Stimulated activated naive B cell treated with anti-CD40 and anti-IgM and Interleukin-4, amounts not matched to agents 10 μg/mL and 1 μg/mL and 100 μg/mL, for 72 hours (primary cell): ENCODE measurements at regions not wholly inside any gene's neighbourhood (a gene's known extent, or its start where the extent isn't known, plus 50 kb on each side); places are given as distances from the start of the nearest gene placed in this dataset.
A peak's percentile ranks its signal among the peaks of the same experiment; 100 is the strongest.

ENCODE experiments used
- ATAC-seq, 2 donors: fragments of 150-1000 bp; cut with Tn5 transposase; replicated peaks; 2 replicates each; pipeline ENCODE4 v1.10.0; 2021; ENCODE audit warnings: moderate library complexity in 1 of 2
- DNase-seq: peaks from one replicate; pipeline ENCODE4 v3.0.0; 2021
- H3K27ac Mint-ChIP-seq: one replicate; pipeline ENCODE4 v1.8.0; 2022; ENCODE audit warnings: mild to moderate bottlenecking, mixed read lengths
- H3K27me3 Mint-ChIP-seq, 2 donors: one replicate each; pipeline ENCODE4 v1.8.0; 2022; ENCODE audit warnings: mixed read lengths in 2 of 2
- H3K36me3 Mint-ChIP-seq, 2 donors: one replicate each; pipeline ENCODE4 v1.8.0; 2022; ENCODE audit warnings: mixed read lengths in 2 of 2, mild to moderate bottlenecking in 1 of 2
- H3K4me1 Mint-ChIP-seq, 2 donors: one replicate each; pipeline ENCODE4 v1.8.0; 2022; ENCODE audit warnings: mixed read lengths in 2 of 2, mild to moderate bottlenecking in 1 of 2
- H3K4me3 Mint-ChIP-seq, 2 donors: one replicate each; pipeline ENCODE4 v1.8.0; 2022; ENCODE audit warnings: mild to moderate bottlenecking in 2 of 2, mixed read lengths in 2 of 2, moderate library complexity in 1 of 2
- H3K9me3 Mint-ChIP-seq, 2 donors: one replicate each; pipeline ENCODE4 v1.8.0; 2022; ENCODE audit warnings: mixed read lengths in 2 of 2, mild to moderate bottlenecking in 1 of 2

- no peaks in the 10 kb centered on the region for H3K9me3 Mint-ChIP-seq
- H3K4me1 Mint-ChIP-seq: peaks cover 11 to 27% of the 10 kb centered on the region in 2 donors
- H3K27me3 Mint-ChIP-seq: peaks cover 26 to 36% of the 10 kb centered on the region in 2 donors
- no peak for DNase-seq
- no peaks in the 10 kb centered on the region for H3K36me3 Mint-ChIP-seq
- H3K4me3 Mint-ChIP-seq: no peak overlapping the region
- no peak for ATAC-seq
- no peak overlapping the region for H3K27ac Mint-ChIP-seq
Observed at GRCh38 chr3:72459588-72459987, 388.7 kb downstream of the SHQ1 start.

GRCh38 chr3:72458375-72458774, 389.9 kb downstream of the SHQ1 start:
- H3K9me3 Mint-ChIP-seq: no peaks in the 10 kb centered on the region
- H3K36me3 Mint-ChIP-seq: no peaks in the 10 kb centered on the region
- H3K4me3 Mint-ChIP-seq: no peak overlapping the region

GRCh38 chr3:72454441-72454840, 393.8 kb downstream of the SHQ1 start:
- H3K9me3 Mint-ChIP-seq: no peaks in the 10 kb centered on the region
- no peaks in the 10 kb centered on the region for H3K36me3 Mint-ChIP-seq
- no peak overlapping the region for H3K4me3 Mint-ChIP-seq
- no peak for DNase-seq
- H3K4me1 Mint-ChIP-seq: peaks cover 25 to 34% of the 10 kb centered on the region in 2 donors
- H3K27me3 Mint-ChIP-seq: peaks cover 35 to 42% of the 10 kb centered on the region in 2 donors
- no peak for ATAC-seq
- no peak overlapping the region for H3K27ac Mint-ChIP-seq

More at GRCh38 chr3:72458375-72458774, 389.9 kb downstream of the SHQ1 start:
- peaks cover 15 to 20% of the 10 kb centered on the region in 2 donors for H3K4me1 Mint-ChIP-seq
- DNase-seq (no peak), ATAC-seq (no peak)
- no peak overlapping the region for H3K27ac Mint-ChIP-seq
- H3K27me3 Mint-ChIP-seq: peaks cover 23 to 33% of the 10 kb centered on the region in 2 donors

- no peak for ATAC-seq
- Mint-ChIP-seq H3K27me3 (peaks cover 28 to 35% of the 10 kb centered on the region in 2 donors), H3K4me3 (no peak overlapping the region), H3K9me3 (no peaks in the 10 kb centered on the region), H3K36me3 (no peaks in the 10 kb centered on the region), H3K27ac (no peak overlapping the region), H3K4me1 (peaks cover 25 to 34% of the 10 kb centered on the region in 2 donors)
- no peak for DNase-seq
Observed at GRCh38 chr3:72453706-72454105, 394.5 kb downstream of the SHQ1 start.

GRCh38 chr3:72452745-72453144, 395.5 kb downstream of the SHQ1 start:
- no peak for DNase-seq
- H3K27ac Mint-ChIP-seq: no peak overlapping the region
- H3K27me3 Mint-ChIP-seq: peaks cover 27 to 34% of the 10 kb centered on the region in 2 donors
- peaks cover 30 to 34% of the 10 kb centered on the region in 2 donors for H3K4me1 Mint-ChIP-seq
- H3K9me3 Mint-ChIP-seq: no peaks in the 10 kb centered on the region
- no peak for ATAC-seq
- no peaks in the 10 kb centered on the region for H3K36me3 Mint-ChIP-seq
- H3K4me3 Mint-ChIP-seq: no peak overlapping the region

GRCh38 chr3:72451841-72452240, 396.4 kb downstream of the SHQ1 start:
- H3K9me3 Mint-ChIP-seq: no peaks in the 10 kb centered on the region
- no peak for DNase-seq
- peaks cover 32 to 39% of the 10 kb centered on the region in 2 donors for H3K4me1 Mint-ChIP-seq
- ATAC-seq: no peak
- H3K4me3 Mint-ChIP-seq: no peak overlapping the region
- no peaks in the 10 kb centered on the region for H3K36me3 Mint-ChIP-seq
- H3K27me3 Mint-ChIP-seq: peaks cover 23 to 29% of the 10 kb centered on the region in 2 donors
- H3K27ac Mint-ChIP-seq: no peak overlapping the region

GRCh38 chr3:72449551-72449950, 398.7 kb downstream of the SHQ1 start:
- Mint-ChIP-seq H3K4me1 (peaks cover 34 to 40% of the 10 kb centered on the region in 2 donors), H3K27me3 (peaks cover 23 to 29% of the 10 kb centered on the region in 2 donors), H3K36me3 (peaks cover 14% of the 10 kb centered on the region in 2 donors), H3K9me3 (no peaks in the 10 kb centered on the region), H3K4me3 (no peak overlapping the region), H3K27ac (no peak overlapping the region)
- DNase-seq: no peak
- no peak for ATAC-seq

- DNase-seq (no peak), ATAC-seq (no peak)
- Mint-ChIP-seq H3K36me3 (peaks cover 19 to 21% of the 10 kb centered on the region in 2 donors), H3K9me3 (no peaks in the 10 kb centered on the region), H3K4me3 (no peak overlapping the region), H3K27ac (no peak overlapping the region), H3K27me3 (peaks cover 23 to 29% of the 10 kb centered on the region in 2 donors), H3K4me1 (peaks cover 36 to 47% of the 10 kb centered on the region in 2 donors)
Observed at GRCh38 chr3:72448858-72449257, 399.4 kb downstream of the SHQ1 start.

GRCh38 chr3:72448375-72448823, 399.8 kb downstream of the SHQ1 start:
- peaks cover 39 to 51% of the 10 kb centered on the region in 2 donors for H3K4me1 Mint-ChIP-seq
- no peak for ATAC-seq

GRCh38 chr3:72447059-72447946, 400.9 kb downstream of the SHQ1 start:
- Mint-ChIP-seq H3K27ac (peak overlapping the region; percentile 82), H3K4me1 (peaks cover 42 to 62% of the 10 kb centered on the region in 2 donors), H3K36me3 (peaks cover 28 to 37% of the 10 kb centered on the region in 2 donors), H3K27me3 (peaks cover 16 to 18% of the 10 kb centered on the region in 2 donors), H3K4me3 (peak overlapping the region; percentile 85 to 90), H3K9me3 (no peaks in the 10 kb centered on the region)
- ATAC-seq: peak; percentile 88 to 93
- peak; percentile 90 for DNase-seq

More at GRCh38 chr3:72448375-72448823, 399.8 kb downstream of the SHQ1 start:
- peaks cover 22 to 26% of the 10 kb centered on the region in 2 donors for H3K36me3 Mint-ChIP-seq
- no peak overlapping the region for H3K4me3 Mint-ChIP-seq
- H3K27ac Mint-ChIP-seq: peak overlapping the region; percentile 82
- DNase-seq: no peak
- H3K27me3 Mint-ChIP-seq: peaks cover 22 to 29% of the 10 kb centered on the region in 2 donors
- no peaks in the 10 kb centered on the region for H3K9me3 Mint-ChIP-seq

GRCh38 chr3:72446218-72447058, 401.8 kb downstream of the SHQ1 start, which contains the start of gene RYBP:
Gene RYBP (minus strand): TSS chr3:72446621.
- H3K4me3 Mint-ChIP-seq: peak within 1 kb of the TSS; percentile 90 to 100
- H3K4me1 Mint-ChIP-seq: peaks cover 43 to 67% of the 10 kb centered on the region in 2 donors
- H3K27me3 Mint-ChIP-seq: peaks cover 10 to 13% of the 10 kb centered on the region in 2 donors
- no peak for DNase-seq
- H3K27ac Mint-ChIP-seq: peak within 1 kb of the TSS; percentile 99
- H3K36me3 Mint-ChIP-seq: peaks cover 28 to 40% of the 10 kb centered on the region in 2 donors
- no peaks in the 10 kb centered on the region for H3K9me3 Mint-ChIP-seq
- peak; percentile 26 to 38 for ATAC-seq

GRCh38 chr3:72445827-72446217, 402.4 kb downstream of the SHQ1 start:
- Mint-ChIP-seq H3K4me1 (peaks cover 44 to 68% of the 10 kb centered on the region in 2 donors), H3K27me3 (peaks cover 5 to 7% of the 10 kb centered on the region in 2 donors), H3K9me3 (no peaks in the 10 kb centered on the region), H3K4me3 (peak overlapping the region; percentile 90 to 100), H3K36me3 (peaks cover 28 to 44% of the 10 kb centered on the region in 2 donors), H3K27ac (peak overlapping the region; percentile 99)
- DNase-seq (no peak), ATAC-seq (no peak)

GRCh38 chr3:72444656-72445223, 403.5 kb downstream of the SHQ1 start:
- DNase-seq (no peak), ATAC-seq (no peak)
- Mint-ChIP-seq H3K9me3 (no peaks in the 10 kb centered on the region), H3K4me3 (peak overlapping the region; percentile 66 to 100), H3K36me3 (peaks cover 31 to 48% of the 10 kb centered on the region in 2 donors), H3K4me1 (peaks cover 53 to 73% of the 10 kb centered on the region in 2 donors), H3K27ac (peak overlapping the region; percentile 80), H3K27me3 (peaks cover 0 to 4% of the 10 kb centered on the region in 2 donors)

- Mint-ChIP-seq H3K4me3 (peak overlapping the region in 1 of 2 donors; percentile 18), H3K9me3 (no peaks in the 10 kb centered on the region), H3K27ac (no peak overlapping the region), H3K27me3 (no peaks in the 10 kb centered on the region), H3K36me3 (peaks cover 38 to 59% of the 10 kb centered on the region in 2 donors), H3K4me1 (peaks cover 64 to 87% of the 10 kb centered on the region in 2 donors)
- DNase-seq (no peak), ATAC-seq (no peak)
Observed at GRCh38 chr3:72442759-72443158, 405.5 kb downstream of the SHQ1 start.
